GM21526 (cell line): ENCODE measurements at regions not wholly inside any gene's neighbourhood (a gene's known extent, or its start where the extent isn't known, plus 50 kb on each side); places are given as distances from the start of the nearest gene placed in this dataset.
A peak's percentile ranks its signal among the peaks of the same experiment; 100 is the strongest.
"Not testable (repeated sequence)": the region's sequence is repeated elsewhere in the genome, so short reads cannot be mapped to it uniquely, and the experiment has no call there.

Experiments used
- ATAC-seq: cut with Tn5 transposase; IDR thresholded peaks from one replicate; pipeline ENCODE4 v1.9.1; 2021; ENCODE audit warnings: moderate library complexity; ENCODE audit not compliant: unreplicated experiment, low FRiP score

DNA sequence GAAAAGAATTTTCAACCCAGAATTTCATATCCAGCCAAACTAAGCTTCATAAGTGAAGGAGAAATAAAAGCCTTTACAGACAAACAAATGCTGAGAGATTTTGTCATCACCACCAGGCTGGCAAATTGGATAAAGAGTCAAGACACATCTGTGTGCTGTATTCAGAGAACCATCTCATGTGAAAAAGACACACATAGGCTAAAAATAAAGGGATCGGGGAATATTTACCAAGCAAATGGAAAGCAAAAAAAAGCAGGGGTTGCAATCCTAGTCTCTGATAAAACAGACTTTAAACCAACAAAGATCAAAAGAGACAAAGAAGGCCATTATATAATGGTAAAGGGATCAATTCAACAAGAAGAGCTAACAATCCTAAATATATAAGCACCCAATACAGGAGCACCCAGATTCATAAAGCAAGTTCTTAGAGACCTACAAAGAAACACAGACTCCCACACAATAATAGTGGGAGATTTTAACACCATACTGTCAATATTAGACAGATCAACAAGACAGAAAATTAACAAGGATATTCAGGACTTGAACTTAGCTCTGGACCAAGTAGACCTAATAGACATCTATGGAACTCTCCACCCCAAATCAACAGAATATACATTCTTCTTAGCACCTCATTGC, 55.9 kb upstream of the ACSM6 start:
- ATAC-seq = not testable (repeated sequence)

DNA sequence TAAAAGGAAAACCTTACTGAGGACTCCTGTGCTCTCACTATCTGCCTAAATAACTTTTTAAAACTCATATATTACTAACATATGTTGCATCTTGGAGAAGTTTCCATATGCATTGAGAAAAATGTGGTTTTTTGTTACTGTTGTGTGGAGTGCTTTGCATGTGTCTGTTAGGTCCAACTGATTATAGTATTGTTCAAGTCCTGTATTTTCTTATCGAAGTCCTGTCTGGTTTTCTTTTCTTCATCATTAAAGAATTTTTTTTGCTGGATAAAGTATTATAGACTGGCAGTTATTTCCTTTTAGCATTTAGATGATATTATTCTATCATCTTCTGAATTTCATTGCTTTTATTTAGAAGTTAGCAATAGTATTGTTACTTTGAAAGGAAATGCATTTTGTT, 59.5 kb upstream of the ACSM6 start:
- no peak for ATAC-seq

DNA sequence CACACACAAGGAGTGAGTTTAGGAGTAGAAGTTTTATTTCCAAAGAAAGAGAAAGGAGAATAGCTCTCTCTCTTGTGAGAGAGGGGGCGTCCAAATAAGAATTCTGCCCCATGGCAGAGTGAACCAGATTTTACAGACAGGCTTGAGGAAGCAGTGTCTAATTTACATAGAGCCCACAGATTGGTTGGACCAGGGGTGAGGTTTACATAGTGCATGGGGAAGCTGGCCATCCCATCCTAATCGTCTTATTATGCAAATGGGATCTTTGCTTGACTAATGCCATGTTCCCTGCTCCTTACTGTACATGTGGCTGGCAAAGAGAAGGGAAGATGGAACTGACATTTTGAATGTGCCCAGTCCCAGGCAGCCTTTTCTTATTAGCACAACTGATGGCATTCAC, 60.0 kb upstream of the ACSM6 start:
- no peak for ATAC-seq

- peak; percentile 90 for ATAC-seq
Observed at GRCh38 chr10:95133016-95133752, 60.9 kb upstream of the ACSM6 start.

DNA sequence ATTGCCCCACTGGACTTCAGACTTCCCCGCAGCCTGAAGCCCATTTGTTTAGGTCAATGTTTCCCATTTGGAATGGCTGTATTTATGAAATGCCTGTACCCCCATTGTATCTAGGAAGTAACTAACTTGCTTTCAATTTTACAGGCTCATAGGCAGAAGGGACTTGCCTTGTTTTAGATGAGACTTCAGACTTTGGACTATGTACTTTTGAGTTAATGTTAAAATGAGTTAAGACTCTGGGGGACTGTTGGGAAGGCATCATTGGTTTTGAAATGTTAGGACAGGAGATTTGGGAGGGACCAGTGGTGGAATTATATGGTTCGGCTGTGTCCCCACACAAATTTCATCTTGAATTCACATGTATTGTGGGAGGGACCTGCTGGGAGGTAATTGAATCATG, 61.1 kb upstream of the CYP2C8 start:
- not testable (repeated sequence) for ATAC-seq

DNA sequence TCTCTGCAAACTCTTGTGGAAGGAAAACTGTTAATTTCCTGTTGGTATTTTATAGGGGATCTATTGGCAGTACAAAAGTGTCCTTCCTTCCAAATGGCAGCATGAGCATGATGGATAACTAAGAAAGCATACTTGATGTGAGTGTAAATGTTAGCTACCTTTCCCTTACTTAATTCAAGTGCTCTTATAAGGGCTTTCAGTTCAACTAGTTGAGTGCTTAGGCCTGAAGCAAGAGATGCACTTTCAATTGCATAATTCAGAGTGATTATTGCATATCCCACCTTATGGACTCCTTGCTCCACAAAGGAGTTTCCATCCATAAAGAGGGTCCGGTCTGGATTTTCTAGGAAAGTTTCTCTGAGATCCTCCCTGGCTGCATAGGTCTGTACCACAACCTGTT, 56.3 kb upstream of the CYP2C8 start:
- no peak for ATAC-seq

DNA sequence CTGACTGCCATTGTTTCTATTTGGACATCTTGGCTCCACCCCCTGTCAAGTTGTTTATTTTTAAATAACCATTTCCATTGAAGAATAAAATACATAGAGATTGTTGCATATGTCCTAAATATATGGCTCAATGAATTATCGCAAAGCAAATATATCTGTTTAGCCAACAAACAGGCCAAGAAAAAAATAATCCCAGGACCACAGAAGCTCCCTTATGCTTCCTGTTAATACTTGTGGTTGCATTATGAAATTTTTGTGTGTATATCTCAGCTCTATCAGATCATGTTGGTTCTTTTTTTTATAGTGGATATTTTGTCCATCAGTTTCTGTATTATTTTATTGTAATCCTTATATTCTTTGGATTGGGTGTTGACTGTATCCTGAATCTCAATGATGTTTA, 53.4 kb upstream of the CYP2C8 start:
- ATAC-seq = no peak

DNA sequence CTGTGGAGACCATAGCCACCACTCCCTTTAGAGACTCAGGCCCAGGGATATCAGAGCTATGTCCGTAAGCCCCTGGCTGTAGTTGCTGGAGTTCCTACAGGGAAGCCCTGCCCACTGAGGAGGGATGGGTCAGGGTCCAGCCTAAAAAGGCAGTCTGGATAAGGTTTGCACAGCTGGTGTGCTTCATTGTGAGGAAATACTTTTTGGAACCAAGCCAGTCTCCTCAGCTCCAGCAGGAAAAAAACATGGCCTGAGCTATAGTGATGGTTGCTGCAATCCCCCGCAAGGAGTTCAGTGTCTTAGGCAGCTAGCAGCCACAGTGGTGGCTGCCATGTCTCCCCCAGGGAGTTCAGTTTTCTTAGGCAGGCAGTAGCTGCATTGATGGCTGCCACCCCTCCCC, 52.6 kb upstream of the CYP2C8 start:
- no peak for ATAC-seq
